Esophagus squamous epithelium (tissue), 4 donors: ENCODE measurements at regions not wholly inside any gene's neighbourhood (a gene's known extent, or its start where the extent isn't known, plus 50 kb on each side); places are given as distances from the start of the nearest gene placed in this dataset.

Experiments used
- CTCF ChIP-seq, 6 experiments: fragments of 450-650 bp in 4 of 6; fragments of 200-600 bp in 2 of 6; sonication (generic) in 2 of 6; IDR thresholded peaks; one replicate each; pipeline ENCODE4 v1.5.1; 2016 to 2019; ENCODE audit warnings: antibody characterized with exemption in 6 of 6, mild to moderate bottlenecking in 4 of 6, moderate library complexity in 4 of 6
- POLR2A ChIP-seq, 4 donors: fragments of 450-650 bp; IDR thresholded peaks; one replicate each; pipeline ENCODE4 v1.6.1; 2017; ENCODE audit warnings: antibody characterized with exemption in 4 of 4, mild to moderate bottlenecking in 4 of 4, moderate library complexity in 3 of 4

GRCh38 chr2:869357-869871, 81.2 kb upstream of the SNTG2 start:
- no peak for TF ChIP-seq CTCF (IDR thresholded peaks at IDR 0.05)
- TF ChIP-seq POLR2A (IDR thresholded peaks at IDR 0.05): no peak
